ENCODE measurements at regions not wholly inside any gene's neighbourhood (a gene's known extent, or its start where the extent isn't known, plus 50 kb on each side); places are given as distances from the start of the nearest gene placed in this dataset.

GRCh38 chr2:225340923-225341322 is 58.6 kb upstream of the NYAP2 start:
- no peak for TF ChIP-seq CTCF (IDR thresholded peaks at IDR 0.05; ENCODE audit: low read depth, low read length, missing control alignments)
- in situ Hi-C loops (cut with HindIII; ENCODE audit: low pct_ligation_motif_present, low sequenced_read_pairs): no loop called here
- no peak overlapping the region for H3K4me3 ChIP-seq (ENCODE audit: low read depth, low read length)

GRCh38 chr2:225337183-225337582 is 62.3 kb upstream of the NYAP2 start:
- no peaks in the 10 kb centered on the region for H3K27me3 ChIP-seq (replicated peaks)
- no peak overlapping the region for H3K4me3 ChIP-seq (ENCODE audit: low read depth, low read length)
- peak; percentile 86 for DNase-seq
- no peak for TF ChIP-seq CTCF (IDR thresholded peaks at IDR 0.05; ENCODE audit: low read depth, low read length, missing control alignments)
- in situ Hi-C loops (cut with HindIII; ENCODE audit: low pct_ligation_motif_present, low sequenced_read_pairs): no loop called here
- no peak overlapping the region for H3K27ac ChIP-seq
- H3K36me3 ChIP-seq (replicated peaks): no peaks in the 10 kb centered on the region

More at GRCh38 chr2:225340923-225341322, 58.6 kb upstream of the NYAP2 start:
- no peaks in the 10 kb centered on the region for H3K27me3 ChIP-seq (replicated peaks)
- H3K36me3 ChIP-seq (replicated peaks): no peaks in the 10 kb centered on the region
- H3K27ac ChIP-seq: no peak overlapping the region
- no peak for DNase-seq

GRCh38 chr2:225334514-225334913 is 65.0 kb upstream of the NYAP2 start:
- H3K4me3 ChIP-seq (ENCODE audit: low read depth, low read length): no peak overlapping the region
- DNase-seq: peak; percentile 28
- H3K36me3 ChIP-seq (replicated peaks): no peaks in the 10 kb centered on the region
- no peak overlapping the region for H3K27ac ChIP-seq
- no peaks in the 10 kb centered on the region for H3K27me3 ChIP-seq (replicated peaks)
- no peak for TF ChIP-seq CTCF (IDR thresholded peaks at IDR 0.05; ENCODE audit: low read depth, low read length, missing control alignments)
- in situ Hi-C loops (cut with HindIII; ENCODE audit: low pct_ligation_motif_present, low sequenced_read_pairs): no loop called here

- peak; percentile 37 for TF ChIP-seq CTCF (IDR thresholded peaks at IDR 0.05; ENCODE audit: low read depth, low read length, missing control alignments)
- Histone ChIP-seq H3K4me3 (ENCODE audit: low read depth, low read length) (no peak overlapping the region), H3K27me3 (replicated peaks) (no peaks in the 10 kb centered on the region), H3K27ac (no peak overlapping the region), H3K36me3 (replicated peaks) (no peaks in the 10 kb centered on the region)
- in situ Hi-C loops (cut with HindIII; ENCODE audit: low pct_ligation_motif_present, low sequenced_read_pairs): no loop called here
- DNase-seq: peak; percentile 92
Observed at GRCh38 chr2:225328192-225328591, 71.3 kb upstream of the NYAP2 start.

- Histone ChIP-seq H3K4me3 (ENCODE audit: low read depth, low read length) (no peak overlapping the region), H3K27ac (no peak overlapping the region), H3K36me3 (replicated peaks) (no peaks in the 10 kb centered on the region), H3K27me3 (replicated peaks) (no peaks in the 10 kb centered on the region)
- TF ChIP-seq CTCF (IDR thresholded peaks at IDR 0.05; ENCODE audit: low read depth, low read length, missing control alignments): no peak
- peak; percentile 27 for DNase-seq
- in situ Hi-C loops (cut with HindIII; ENCODE audit: low pct_ligation_motif_present, low sequenced_read_pairs): no loop called here
Observed at GRCh38 chr2:225326969-225327368, 72.5 kb upstream of the NYAP2 start.

GRCh38 chr2:225319872-225320271 is 79.6 kb upstream of the NYAP2 start:
- no peak overlapping the region for H3K27ac ChIP-seq
- in situ Hi-C loops (cut with HindIII; ENCODE audit: low pct_ligation_motif_present, low sequenced_read_pairs): no loop called here
- H3K36me3 ChIP-seq (replicated peaks): no peaks in the 10 kb centered on the region
- no peak overlapping the region for H3K4me3 ChIP-seq (ENCODE audit: low read depth, low read length)
- no peak for DNase-seq
- H3K27me3 ChIP-seq (replicated peaks): no peaks in the 10 kb centered on the region
- TF ChIP-seq CTCF (IDR thresholded peaks at IDR 0.05; ENCODE audit: low read depth, low read length, missing control alignments): no peak
